Sigmoid colon (tissue), 4 donors: ENCODE measurements at regions not wholly inside any gene's neighbourhood (a gene's known extent, or its start where the extent isn't known, plus 50 kb on each side); places are given as distances from the start of the nearest gene placed in this dataset.

Source experiments
- EP300 ChIP-seq, 4 donors: sonication (generic); formaldehyde crosslinking; IDR thresholded peaks; one replicate each; pipeline ENCODE4 v1.6.1; 2017; ENCODE audit warnings: antibody characterized with exemption in 4 of 4
- POLR2A ChIP-seq, 2 donors: fragments of 450-650 bp; IDR thresholded peaks; one replicate each; pipeline ENCODE4 v1.6.1; 2016; ENCODE audit warnings: antibody characterized with exemption in 2 of 2, mild to moderate bottlenecking in 2 of 2, moderate library complexity in 2 of 2
- POLR2AphosphoS5 ChIP-seq, 4 donors: sonication (generic); formaldehyde crosslinking; IDR thresholded peaks; one replicate each; pipeline ENCODE4 v1.6.1; 2017; ENCODE audit warnings: antibody characterized with exemption in 4 of 4
- TF ChIP-seq, protein P1 (sequence below), 4 experiments: fragments of 450-650 bp in 3 of 4; fragments of 200-600 bp in 1 of 4; IDR thresholded peaks; one replicate each; pipeline ENCODE4 v1.5.1; 2016 to 2019; ENCODE audit warnings: antibody characterized with exemption in 4 of 4, mild to moderate bottlenecking in 3 of 4, moderate library complexity in 2 of 4

DNA sequence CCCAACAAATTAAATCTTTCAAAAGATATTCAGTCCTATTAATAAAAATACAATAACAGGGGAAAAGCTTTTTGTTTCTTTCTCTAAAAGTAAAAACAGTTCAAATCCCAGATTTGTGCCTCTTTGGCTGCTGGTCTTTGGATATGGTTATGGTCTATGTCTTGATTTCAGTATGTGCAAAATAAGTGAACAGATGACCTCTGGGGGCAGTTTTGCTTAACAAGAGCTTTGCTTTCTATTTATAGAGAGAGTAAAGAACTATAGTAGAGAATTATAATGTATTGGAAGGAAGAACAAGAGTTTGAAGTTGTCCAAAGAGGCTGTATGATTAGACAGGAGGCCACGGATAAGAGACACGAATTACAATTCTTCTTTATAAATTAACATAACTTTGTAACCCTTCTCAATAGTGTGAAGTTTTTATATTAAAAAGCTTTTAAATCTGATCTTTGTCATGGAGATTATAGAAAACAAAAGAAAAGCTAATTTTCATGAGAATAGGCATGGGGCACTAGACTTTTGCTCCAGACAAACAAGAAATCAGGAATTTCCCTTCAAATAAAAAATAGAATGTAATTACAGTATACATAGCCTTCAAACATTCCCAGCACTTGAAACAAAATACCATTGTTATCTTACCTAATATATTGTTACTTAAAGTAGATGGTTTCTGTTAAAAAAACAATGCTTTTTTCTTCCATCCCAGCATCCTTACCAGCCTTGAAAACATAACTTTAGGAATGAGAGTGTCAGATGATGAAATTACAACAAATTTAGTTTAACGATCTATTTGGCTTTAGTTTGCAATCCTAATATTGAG lies 432.7 kb upstream of the ARHGEF26 start:
- TF ChIP-seq POLR2A (IDR thresholded peaks at IDR 0.05) (no peak), EP300 (IDR thresholded peaks at IDR 0.05) (no peak), POLR2AphosphoS5 (IDR thresholded peaks at IDR 0.05) (no peak)
- TF ChIP-seq, protein P1, sequence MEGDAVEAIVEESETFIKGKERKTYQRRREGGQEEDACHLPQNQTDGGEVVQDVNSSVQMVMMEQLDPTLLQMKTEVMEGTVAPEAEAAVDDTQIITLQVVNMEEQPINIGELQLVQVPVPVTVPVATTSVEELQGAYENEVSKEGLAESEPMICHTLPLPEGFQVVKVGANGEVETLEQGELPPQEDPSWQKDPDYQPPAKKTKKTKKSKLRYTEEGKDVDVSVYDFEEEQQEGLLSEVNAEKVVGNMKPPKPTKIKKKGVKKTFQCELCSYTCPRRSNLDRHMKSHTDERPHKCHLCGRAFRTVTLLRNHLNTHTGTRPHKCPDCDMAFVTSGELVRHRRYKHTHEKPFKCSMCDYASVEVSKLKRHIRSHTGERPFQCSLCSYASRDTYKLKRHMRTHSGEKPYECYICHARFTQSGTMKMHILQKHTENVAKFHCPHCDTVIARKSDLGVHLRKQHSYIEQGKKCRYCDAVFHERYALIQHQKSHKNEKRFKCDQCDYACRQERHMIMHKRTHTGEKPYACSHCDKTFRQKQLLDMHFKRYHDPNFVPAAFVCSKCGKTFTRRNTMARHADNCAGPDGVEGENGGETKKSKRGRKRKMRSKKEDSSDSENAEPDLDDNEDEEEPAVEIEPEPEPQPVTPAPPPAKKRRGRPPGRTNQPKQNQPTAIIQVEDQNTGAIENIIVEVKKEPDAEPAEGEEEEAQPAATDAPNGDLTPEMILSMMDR (IDR thresholded peaks at IDR 0.05), result no peak
